Esophagus squamous epithelium (tissue), 5 donors: ENCODE measurements at regions not wholly inside any gene's neighbourhood (a gene's known extent, or its start where the extent isn't known, plus 50 kb on each side); places are given as distances from the start of the nearest gene placed in this dataset.

Source experiments
- DNase-seq: peaks from one replicate; lab custom pipeline; 2025; lab: John Stamatoyannopoulos, UW
- H3K27ac ChIP-seq, 4 donors: fragments of 200-600 bp; sonication (generic); one replicate each; pipeline ENCODE4 v1.5.1; 2016 to 2019; ENCODE audit warnings: mild to moderate bottlenecking in 1 of 4
- H3K27me3 ChIP-seq, 4 donors: fragments of 200-600 bp; sonication (generic); 1 replicate in 3 of 4; 2 replicates in 1 of 4; pipeline versions ENCODE4 v1.5.1 to v1.6.0; 2017 to 2021; ENCODE audit warnings: antibody characterized with exemption in 1 of 4
- H3K36me3 ChIP-seq, 3 donors: fragments of 200-600 bp; sonication (generic); one replicate each; pipeline ENCODE4 v1.5.1; 2016 to 2019
- H3K4me1 ChIP-seq, 3 donors: fragments of 200-600 bp; sonication (generic); one replicate each; pipeline ENCODE4 v1.5.1; 2017 to 2019
- H3K4me3 ChIP-seq, 4 donors: fragments of 200-600 bp; sonication (generic); 1 replicate in 3 of 4; 2 replicates in 1 of 4; pipeline ENCODE4 v1.5.1; 2016 to 2019; ENCODE audit warnings: mild to moderate bottlenecking in 2 of 4, moderate library complexity in 1 of 4
- H3K9me3 ChIP-seq, 3 donors: fragments of 200-600 bp; sonication (generic); one replicate each; pipeline ENCODE4 v1.5.1; 2016 to 2019
- CTCF ChIP-seq, 6 experiments: fragments of 450-650 bp in 4 of 6; fragments of 200-600 bp in 2 of 6; sonication (generic) in 2 of 6; IDR thresholded peaks; one replicate each; pipeline ENCODE4 v1.5.1; 2016 to 2019; ENCODE audit warnings: antibody characterized with exemption in 6 of 6, mild to moderate bottlenecking in 4 of 6, moderate library complexity in 4 of 6
- POLR2A ChIP-seq, 4 donors: fragments of 450-650 bp; IDR thresholded peaks; one replicate each; pipeline ENCODE4 v1.6.1; 2017; ENCODE audit warnings: antibody characterized with exemption in 4 of 4, mild to moderate bottlenecking in 4 of 4, moderate library complexity in 3 of 4
- WGBS, 2 donors: methylation state at CpG; one replicate each; pipeline ENCODE4 v1.1.5; 2018; 5-methylcytosine and 5-hydroxymethylcytosine counted together
- intact Hi-C: fragments of 100-400 bp; cut with DNase I; formaldehyde crosslinking; loops from one replicate; pipeline ENCODE4 v1.15.0; 2022
- donor health status: DM: yes; HTN: yes; CAD: no.

GRCh38 chr2:49296107-49296867 is 142.0 kb upstream of the FSHR start:
- no peak for TF ChIP-seq CTCF (IDR thresholded peaks at IDR 0.05)
- no peak for TF ChIP-seq POLR2A (IDR thresholded peaks at IDR 0.05)
- 58 to 77% methylated on average over 6 of the region's 6 CpGs for WGBS, 2 donors
- Histone ChIP-seq H3K4me3 (no peak overlapping the region), H3K27me3 (no peaks in the 10 kb centered on the region), H3K36me3 (no peaks in the 10 kb centered on the region), H3K4me1 (no peaks in the 10 kb centered on the region), H3K9me3 (no peaks in the 10 kb centered on the region), H3K27ac (no peak overlapping the region)
- no peak for DNase-seq
- intact Hi-C loops: no loop called here

- no peaks in the 10 kb centered on the region for H3K9me3 ChIP-seq
- no peak for TF ChIP-seq POLR2A (IDR thresholded peaks at IDR 0.05)
- TF ChIP-seq CTCF (IDR thresholded peaks at IDR 0.05): no peak
- no peak overlapping the region for H3K4me3 ChIP-seq
- no peaks in the 10 kb centered on the region for H3K36me3 ChIP-seq
- H3K4me1 ChIP-seq: no peaks in the 10 kb centered on the region
- intact Hi-C loops: no loop called here
- H3K27ac ChIP-seq: no peak overlapping the region
- no peaks in the 10 kb centered on the region for H3K27me3 ChIP-seq
- DNase-seq: no peak
These were observed 139.9 kb upstream of the FSHR start for GRCh38 chr2:49294225-49294624.

- TF ChIP-seq POLR2A (IDR thresholded peaks at IDR 0.05) (no peak), CTCF (IDR thresholded peaks at IDR 0.05) (no peak)
- no peak for DNase-seq
- intact Hi-C loops: no loop called here
- H3K36me3 ChIP-seq: no peaks in the 10 kb centered on the region
- H3K4me1 ChIP-seq: no peaks in the 10 kb centered on the region
- 55 to 75% methylated on average over 3 of the region's 3 CpGs for WGBS, 2 donors
- H3K9me3 ChIP-seq: no peaks in the 10 kb centered on the region
- H3K27me3 ChIP-seq: no peaks in the 10 kb centered on the region
- no peak overlapping the region for H3K4me3 ChIP-seq
- H3K27ac ChIP-seq: no peak overlapping the region
These were observed 137.3 kb upstream of the FSHR start for GRCh38 chr2:49291619-49292018.

- no peaks in the 10 kb centered on the region for H3K27me3 ChIP-seq
- H3K4me3 ChIP-seq: no peak overlapping the region
- intact Hi-C loops: no loop called here
- no peaks in the 10 kb centered on the region for H3K36me3 ChIP-seq
- no peak overlapping the region for H3K27ac ChIP-seq
- 58 to 63% methylated on average over 2 of the region's 2 CpGs for WGBS, 2 donors
- no peak for DNase-seq
- no peaks in the 10 kb centered on the region for H3K4me1 ChIP-seq
- TF ChIP-seq POLR2A (IDR thresholded peaks at IDR 0.05) (no peak), CTCF (IDR thresholded peaks at IDR 0.05) (no peak)
- H3K9me3 ChIP-seq: no peaks in the 10 kb centered on the region
These were observed 135.4 kb upstream of the FSHR start for GRCh38 chr2:49289711-49290110.

GRCh38 chr2:49288902-49289700 is 134.8 kb upstream of the FSHR start:
- no peaks in the 10 kb centered on the region for H3K36me3 ChIP-seq
- H3K27me3 ChIP-seq: no peaks in the 10 kb centered on the region
- no peaks in the 10 kb centered on the region for H3K9me3 ChIP-seq
- H3K27ac ChIP-seq: no peak overlapping the region
- 32 to 47% methylated on average over 2 of the region's 2 CpGs for WGBS, 2 donors
- TF ChIP-seq POLR2A (IDR thresholded peaks at IDR 0.05) (no peak), CTCF (IDR thresholded peaks at IDR 0.05) (no peak)
- H3K4me3 ChIP-seq: no peak overlapping the region
- no peaks in the 10 kb centered on the region for H3K4me1 ChIP-seq
- intact Hi-C loops: no loop called here
- no peak for DNase-seq
